HCT116 (cell line): ENCODE measurements at regions not wholly inside any gene's neighbourhood (a gene's known extent, or its start where the extent isn't known, plus 50 kb on each side); places are given as distances from the start of the nearest gene placed in this dataset.

Experiments used
- POLR2A ChIP-seq: IDR thresholded peaks from 2 replicates; pipeline ENCODE4 v1.7.0; 2011; ENCODE audit warnings: borderline replicate concordance; ENCODE audit not compliant: insufficient read depth, insufficient read length; ENCODE audit errors: extremely low read depth
- POLR2AphosphoS5 ChIP-seq: IDR thresholded peaks from 2 replicates; pipeline ENCODE4 v1.6.1; 2011; ENCODE audit warnings: mild to moderate bottlenecking, low read depth, low read length, moderate library complexity
- ZFX ChIP-seq: fragments of 450-650 bp; IDR thresholded peaks from 2 replicates; pipeline ENCODE4 v1.6.1; 2017

- TF ChIP-seq POLR2A (no peak), ZFX (no peak), POLR2AphosphoS5 (no peak)
These were observed 79.1 kb upstream of the KCNH7 start for GRCh38 chr2:162917626-162918025.
